Ovary (tissue), 3 donors: ENCODE measurements at regions not wholly inside any gene's neighbourhood (a gene's known extent, or its start where the extent isn't known, plus 50 kb on each side); places are given as distances from the start of the nearest gene placed in this dataset.

Experiments used
- EP300 ChIP-seq: sonication (generic); formaldehyde crosslinking; IDR thresholded peaks from one replicate; pipeline ENCODE4 v1.6.1; 2017; ENCODE audit warnings: antibody characterized with exemption
- POLR2A ChIP-seq: fragments of 450-650 bp; IDR thresholded peaks from one replicate; pipeline ENCODE4 v1.6.1; 2017; ENCODE audit warnings: antibody characterized with exemption, mild to moderate bottlenecking, moderate library complexity
- TF ChIP-seq, protein P1 (sequence below), 3 donors: fragments of 450-650 bp in 2 of 3; fragments of 200-600 bp in 1 of 3; IDR thresholded peaks; one replicate each; pipeline versions ENCODE4 v1.5.1 to v1.8.0; 2016 to 2022; ENCODE audit warnings: antibody characterized with exemption in 3 of 3, mild to moderate bottlenecking in 1 of 3
- donor health status: DM: no; HTN: no; CAD: no.

DNA sequence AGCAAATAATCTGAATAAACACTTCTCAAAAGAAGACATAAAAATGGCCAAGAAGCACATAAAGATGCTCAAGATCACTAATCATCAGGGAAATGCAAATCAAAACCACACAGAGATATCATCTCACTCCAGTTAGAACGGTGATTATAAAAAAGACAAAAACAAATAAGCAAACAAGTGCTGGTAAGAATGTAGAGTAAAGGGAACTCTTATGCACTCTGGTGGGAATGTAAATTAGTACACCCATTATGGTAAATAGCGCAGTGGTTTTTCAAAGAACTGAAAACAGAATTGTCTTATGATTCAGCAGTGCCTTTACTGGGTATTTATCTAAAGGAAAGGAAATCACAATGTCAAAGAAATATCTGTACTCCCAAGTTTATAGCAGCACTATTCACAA is 343.2 kb downstream of the HAPSTR1 start:
- TF ChIP-seq, protein P1, sequence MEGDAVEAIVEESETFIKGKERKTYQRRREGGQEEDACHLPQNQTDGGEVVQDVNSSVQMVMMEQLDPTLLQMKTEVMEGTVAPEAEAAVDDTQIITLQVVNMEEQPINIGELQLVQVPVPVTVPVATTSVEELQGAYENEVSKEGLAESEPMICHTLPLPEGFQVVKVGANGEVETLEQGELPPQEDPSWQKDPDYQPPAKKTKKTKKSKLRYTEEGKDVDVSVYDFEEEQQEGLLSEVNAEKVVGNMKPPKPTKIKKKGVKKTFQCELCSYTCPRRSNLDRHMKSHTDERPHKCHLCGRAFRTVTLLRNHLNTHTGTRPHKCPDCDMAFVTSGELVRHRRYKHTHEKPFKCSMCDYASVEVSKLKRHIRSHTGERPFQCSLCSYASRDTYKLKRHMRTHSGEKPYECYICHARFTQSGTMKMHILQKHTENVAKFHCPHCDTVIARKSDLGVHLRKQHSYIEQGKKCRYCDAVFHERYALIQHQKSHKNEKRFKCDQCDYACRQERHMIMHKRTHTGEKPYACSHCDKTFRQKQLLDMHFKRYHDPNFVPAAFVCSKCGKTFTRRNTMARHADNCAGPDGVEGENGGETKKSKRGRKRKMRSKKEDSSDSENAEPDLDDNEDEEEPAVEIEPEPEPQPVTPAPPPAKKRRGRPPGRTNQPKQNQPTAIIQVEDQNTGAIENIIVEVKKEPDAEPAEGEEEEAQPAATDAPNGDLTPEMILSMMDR (IDR thresholded peaks at IDR 0.05) = no peak
- TF ChIP-seq POLR2A (no peak), EP300 (no peak)
